GM12891 (cell line): ENCODE measurements at regions not wholly inside any gene's neighbourhood (a gene's known extent, or its start where the extent isn't known, plus 50 kb on each side); places are given as distances from the start of the nearest gene placed in this dataset.
"Not testable (repeated sequence)": the region's sequence is repeated elsewhere in the genome, so short reads cannot be mapped to it uniquely, and the experiment has no call there.

Experiments
- DNase-seq: peaks from one replicate; pipeline ENCODE4 v3.0.0; 2011; ENCODE audit warnings: low spot score; ENCODE audit not compliant: insufficient read length
- FAIRE-seq: peaks from 2 replicates; lab custom pipeline; 2011; peaks lifted over from hg19 to GRCh38; lab: Jason Lieb, UNC
- PAX5 ChIP-seq: IDR thresholded peaks from 2 replicates; pipeline ENCODE4 v1.6.1; 2011; ENCODE audit warnings: low read length, moderate library complexity, mild to moderate bottlenecking; ENCODE audit not compliant: insufficient read depth, severe bottlenecking
- POLR2A ChIP-seq: IDR thresholded peaks from 2 replicates; pipeline ENCODE4 v1.6.1; 2011; ENCODE audit warnings: low read depth, low read length, control low read depth
- POLR2AphosphoS5 ChIP-seq: IDR thresholded peaks from 2 replicates; pipeline ENCODE4 v1.6.1; 2011; ENCODE audit warnings: low read depth, low read length, control low read depth
- POU2F2 ChIP-seq: IDR thresholded peaks from 2 replicates; pipeline ENCODE4 v1.6.1; 2011; ENCODE audit warnings: low read depth, mild to moderate bottlenecking, control low read depth, low read length, moderate library complexity
- SPI1 ChIP-seq: IDR thresholded peaks from 2 replicates; pipeline ENCODE4 v1.6.1; 2011; ENCODE audit warnings: low read depth, low read length, control low read depth
- TAF1 ChIP-seq: IDR thresholded peaks from 2 replicates; pipeline ENCODE4 v1.6.1; 2011; ENCODE audit warnings: low read depth, low read length, control low read depth

DNA sequence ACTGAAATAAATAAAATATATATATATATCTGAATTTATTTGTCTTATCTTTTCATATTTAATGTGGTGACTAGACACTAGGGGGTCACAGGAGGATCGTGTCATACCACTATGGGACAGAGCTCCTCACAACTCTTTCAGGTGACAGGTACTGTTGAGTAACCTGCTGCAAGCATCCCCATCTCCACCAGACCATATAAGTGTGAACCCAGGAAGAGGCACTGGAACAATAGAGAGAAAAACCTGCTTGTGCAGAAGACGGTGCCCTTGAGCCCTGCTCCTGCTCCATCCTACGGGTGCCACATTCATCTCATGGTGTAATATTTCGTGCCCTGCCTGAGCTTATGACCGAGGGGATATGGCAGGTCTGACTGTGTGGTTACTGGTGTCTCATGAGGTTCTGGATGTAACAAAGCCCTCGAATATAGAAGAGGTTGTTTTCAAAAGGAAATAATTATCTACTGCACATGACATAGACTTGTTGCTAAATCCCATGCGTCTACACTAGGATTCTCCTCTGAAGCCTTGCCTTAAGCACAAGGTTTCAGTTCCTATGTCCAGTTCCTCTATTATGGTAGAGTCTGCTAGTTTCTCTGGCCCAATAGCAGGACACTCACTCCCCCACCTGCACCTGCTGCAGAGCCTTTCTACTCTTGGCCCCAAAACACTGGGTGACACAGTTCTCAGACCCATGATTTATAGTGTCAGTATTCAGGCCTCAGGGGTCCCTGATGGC is 70.4 kb downstream of the GGTLC2 start:
- FAIRE-seq: peak; percentile 85
- no peak for DNase-seq
- peak; percentile 99 for TF ChIP-seq SPI1
- no peak for TF ChIP-seq POU2F2
- no peak for TF ChIP-seq POLR2A
- no peak for TF ChIP-seq TAF1

DNA sequence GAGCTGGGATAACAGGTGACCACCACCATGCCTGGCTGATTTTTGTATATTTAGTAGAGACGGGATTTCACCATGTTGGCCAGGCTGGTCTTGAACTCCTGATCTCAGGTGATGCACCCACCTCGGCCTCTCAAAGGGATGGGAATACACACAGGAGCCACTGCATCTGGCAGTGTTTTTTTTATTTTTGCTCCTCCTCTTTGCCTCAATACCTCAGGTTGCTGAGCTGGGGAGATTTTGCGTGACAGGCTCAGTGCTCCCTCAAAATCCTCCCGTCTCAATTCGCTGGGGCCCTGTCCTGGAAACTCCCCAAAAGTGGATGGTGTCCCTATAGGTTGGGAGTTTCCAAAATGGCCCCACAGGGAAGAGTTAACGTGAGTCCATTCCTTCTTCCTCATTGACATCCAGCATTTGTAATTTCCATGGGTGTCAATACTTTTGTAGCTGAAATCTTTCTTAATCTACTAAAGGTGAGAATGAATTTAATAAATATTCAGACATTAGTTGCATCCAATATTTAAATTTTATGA is 71.8 kb downstream of the GGTLC2 start:
- TF ChIP-seq POLR2AphosphoS5 (no peak), TAF1 (no peak), POLR2A (no peak), SPI1 (no peak), PAX5 (no peak), POU2F2 (no peak)
- FAIRE-seq (no peak), DNase-seq (no peak)

- TF ChIP-seq POU2F2 (no peak), POLR2AphosphoS5 (no peak), TAF1 (no peak), POLR2A (no peak), PAX5 (no peak), SPI1 (no peak)
- FAIRE-seq: no peak
- no peak for DNase-seq
These were observed 73.2 kb downstream of the GGTLC2 start for GRCh38 chr22:22717664-22718063.

DNA sequence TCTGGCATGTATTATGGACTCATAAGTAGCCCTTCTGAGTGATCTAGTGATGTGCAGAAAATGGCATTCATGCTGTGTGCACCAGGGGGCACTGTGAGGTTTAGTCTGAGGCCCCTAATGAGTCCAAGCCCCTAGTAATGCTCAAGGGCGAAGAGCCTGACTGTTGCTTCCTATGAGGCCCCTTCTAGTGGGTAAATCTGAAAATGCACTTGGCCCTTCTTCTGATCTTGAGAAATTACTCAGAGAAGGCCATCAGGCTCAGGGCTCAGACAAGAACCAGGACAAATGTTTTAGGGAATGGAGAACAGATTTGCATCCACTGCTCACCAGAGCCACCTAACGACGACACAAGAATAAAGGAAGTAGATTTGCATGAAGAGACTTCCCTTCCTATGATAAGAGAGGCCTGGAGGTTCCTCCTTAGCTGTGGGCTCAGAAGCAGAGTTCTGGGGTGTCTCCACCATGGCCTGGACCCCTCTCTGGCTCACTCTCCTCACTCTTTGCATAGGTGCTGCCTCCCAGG is 75.8 kb downstream of the GGTLC2 start:
- DNase-seq (no peak), FAIRE-seq (no peak)
- TF ChIP-seq SPI1 (peak; percentile 69), POLR2AphosphoS5 (0 out of 2 replicates have a peak, but pooled peaks have one; percentile 23), TAF1 (no peak), POU2F2 (peak; percentile 93), POLR2A (no peak; the same call in 1 of the 2 replicates), PAX5 (no peak)

- TF ChIP-seq PAX5: no peak
- TF ChIP-seq POLR2A: no peak; the same call in 1 of the 2 replicates
- no peak for TF ChIP-seq POLR2AphosphoS5
- no peak; the same call in 1 of the 2 replicates for TF ChIP-seq POU2F2
- TF ChIP-seq TAF1: no peak
- peak; percentile 99 for TF ChIP-seq SPI1
- FAIRE-seq (peak; percentile 100), DNase-seq (no peak)
These were observed 76.4 kb downstream of the GGTLC2 start for GRCh38 chr22:22720724-22721261.

DNA sequence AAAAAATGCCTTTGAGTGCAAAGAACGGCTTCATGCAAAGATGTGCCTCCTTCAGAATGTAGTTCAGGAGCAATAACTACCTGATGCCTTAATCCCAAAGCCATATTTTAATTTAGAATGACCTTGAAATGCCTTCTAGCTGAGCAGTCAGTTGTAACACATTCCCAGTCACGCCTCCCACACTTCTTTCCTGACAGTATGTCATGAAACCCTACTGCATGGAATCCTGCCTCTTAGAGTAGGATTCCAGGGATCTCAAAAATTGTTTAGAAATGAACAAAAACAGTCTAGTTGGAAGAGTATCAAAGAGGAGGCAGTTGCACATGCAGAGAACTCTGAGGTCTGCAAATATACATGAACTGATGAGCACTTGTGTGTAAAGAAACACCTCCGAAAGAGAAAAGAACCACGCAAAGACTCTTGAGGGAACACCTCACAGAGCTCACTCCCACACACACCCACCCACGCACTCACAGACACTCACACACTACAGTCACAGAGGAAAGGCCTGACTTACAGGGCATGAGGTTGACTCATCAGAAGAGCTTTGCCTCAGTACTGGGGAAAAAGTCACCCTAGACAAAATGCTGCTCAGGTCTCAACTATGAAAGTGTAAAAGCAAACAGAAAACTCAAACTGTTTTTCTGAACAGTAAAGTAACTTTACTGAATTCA is 77.4 kb downstream of the GGTLC2 start:
- DNase-seq: no peak
- FAIRE-seq: no peak
- TF ChIP-seq POU2F2 (peak; percentile 29; the same call in 1 of the 2 replicates), TAF1 (no peak)

DNA sequence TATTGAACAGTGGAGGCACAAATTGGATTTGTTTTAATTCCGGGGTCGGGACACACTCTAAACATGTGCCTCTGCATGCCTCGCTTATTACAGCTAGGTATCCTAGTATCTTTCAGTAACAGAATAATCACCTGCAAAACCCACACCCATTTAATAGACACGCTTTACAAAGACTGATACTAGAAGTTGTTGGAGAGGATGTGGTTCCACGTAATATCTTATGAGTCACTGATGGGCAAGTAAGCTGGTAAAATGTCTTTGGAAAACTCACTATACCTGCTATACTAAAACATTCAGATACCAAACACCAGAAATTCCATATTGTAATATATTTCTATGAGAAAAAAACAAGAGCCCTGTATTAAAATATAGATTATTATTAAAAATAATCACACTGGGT is 84.0 kb downstream of the GGTLC2 start:
- FAIRE-seq (no peak), DNase-seq (no peak)
- TF ChIP-seq PAX5: no peak
- TF ChIP-seq POLR2AphosphoS5: no peak
- no peak for TF ChIP-seq POU2F2
- TF ChIP-seq SPI1: no peak
- no peak for TF ChIP-seq POLR2A
- TF ChIP-seq TAF1: no peak

GRCh38 chr22:22730655-22731373 is 86.4 kb downstream of the GGTLC2 start:
- FAIRE-seq: no peak
- TF ChIP-seq POU2F2: no peak
- TF ChIP-seq POLR2AphosphoS5: no peak
- no peak for TF ChIP-seq TAF1
- TF ChIP-seq PAX5: no peak
- TF ChIP-seq POLR2A: no peak
- TF ChIP-seq SPI1: no peak
- no peak for DNase-seq

GRCh38 chr22:22731374-22731676 is 86.9 kb downstream of the GGTLC2 start:
- TF ChIP-seq POLR2A (no peak), SPI1 (no peak), TAF1 (no peak), PAX5 (no peak), POLR2AphosphoS5 (no peak), POU2F2 (no peak)
- FAIRE-seq: no peak
- DNase-seq: no peak

GRCh38 chr22:22733006-22733405 is 88.6 kb downstream of the GGTLC2 start:
- not testable (repeated sequence) for DNase-seq, FAIRE-seq
